Heart left ventricle (tissue), 16 donors: ENCODE measurements at regions not wholly inside any gene's neighbourhood (a gene's known extent, or its start where the extent isn't known, plus 50 kb on each side); places are given as distances from the start of the nearest gene placed in this dataset.
"Not testable (repeated sequence)": the region's sequence is repeated elsewhere in the genome, so short reads cannot be mapped to it uniquely, and the experiment has no call there.

Experiments
- ATAC-seq, 4 donors: fragments of 200-7000 bp; cut with Tn5 transposase; one replicate each; pipeline ENCODE4 v1.9.1; 2020 to 2022; ENCODE audit warnings: moderate library complexity in 4 of 4, mild to moderate bottlenecking in 3 of 4, moderate number of reproducible peaks in 1 of 4
- DNase-seq, 5 donors: peaks; one replicate each; pipeline ENCODE4 v3.0.0-alpha.2; 2020
- H3K27ac ChIP-seq, 12 donors: fragments of 200-600 bp; sonication (generic) in 4 of 12; one replicate each; pipeline versions ENCODE4 v1.5.0 to v1.8.0; 2016 to 2022; ENCODE audit warnings: mild to moderate bottlenecking in 2 of 12
- H3K27me3 ChIP-seq, 9 donors: fragments of 200-600 bp; sonication (generic) in 2 of 9; one replicate each; pipeline versions ENCODE4 v1.5.1 to v1.8.0; 2016 to 2022; ENCODE audit warnings: mild to moderate bottlenecking in 3 of 9
- H3K36me3 ChIP-seq, 9 donors: fragments of 200-600 bp; sonication (generic) in 2 of 9; one replicate each; pipeline versions ENCODE4 v1.5.0 to v1.8.0; 2018 to 2022; ENCODE audit warnings: mild to moderate bottlenecking in 2 of 9
- H3K4me1 ChIP-seq, 12 donors: fragments of 200-600 bp; sonication (generic) in 4 of 12; one replicate each; pipeline versions ENCODE4 v1.5.0 to v1.8.0; 2016 to 2022; ENCODE audit warnings: mild to moderate bottlenecking in 3 of 12
- H3K4me3 ChIP-seq, 12 donors: fragments of 200-600 bp; sonication (generic) in 4 of 12; one replicate each; pipeline versions ENCODE4 v1.5.0 to v1.8.0; 2017 to 2022; ENCODE audit warnings: mild to moderate bottlenecking in 9 of 12, moderate library complexity in 4 of 12
- H3K9me3 ChIP-seq, 12 donors: fragments of 200-600 bp; sonication (generic) in 4 of 12; one replicate each; pipeline versions ENCODE4 v1.5.0 to v1.8.0; 2016 to 2022; ENCODE audit warnings: mild to moderate bottlenecking in 1 of 12
- CTCF ChIP-seq, 12 donors: fragments of 200-600 bp; sonication (generic) in 4 of 12; IDR thresholded peaks; one replicate each; pipeline versions ENCODE4 v1.5.0 to v1.8.0; 2018 to 2022; ENCODE audit warnings: antibody characterized with exemption in 12 of 12, mild to moderate bottlenecking in 5 of 12
- POLR2A ChIP-seq, 2 donors: fragments of 450-650 bp; IDR thresholded peaks; one replicate each; pipeline ENCODE4 v1.6.1; 2017; ENCODE audit warnings: antibody characterized with exemption in 2 of 2, mild to moderate bottlenecking in 2 of 2, moderate library complexity in 2 of 2
- WGBS, 4 donors: extraction: QIAGEN DNeasy Blood & Tissue Kit in 2 of 4; methylation state at CpG; one replicate each; pipeline versions ENCODE4 v1.1.5 to v1.1.7; 2013 to 2018; 5-methylcytosine and 5-hydroxymethylcytosine counted together
- intact Hi-C, 10 donors: fragments of 100-400 bp; cut with DNase I; formaldehyde crosslinking; loops; one replicate each; pipeline versions ENCODE4 v1.11.1 to v1.14.2; 2022
- donor health status: ischemic (EF 13 %, LVEDD 7.1; RV severe dilation, severe dysfunction).
- donor health status: healthy with polysubstance abuse.
- donor health status: DM: no; HTN: yes; CAD: no.
- donor health status: DM: no; HTN: no; CAD: no.
- donor health status: ischemic (EF 25% LVEDD 6.9; RV normal size, moderate dysfunction).
- donor health status: ischemic (EF 25% LVEDD 5.7; RV mildly dilated, moderate dysfunction).
- donor health status: healthy.
- donor health status: DM: yes; HTN: yes; CAD: no.
- donor health status: ischemic (EF 35%, LVEDD 5.7; RV mildly dilated, moderate dysfunction).
- donor health status: nonischemic (EF 11% LVEDD 7.7; RV severe dilation, severe dysfunction).
- donor health status: DM: yes; HTN: yes; CAD: no.
- donor health status: PGD.
- donor health status: ischemic (EF 29% LVEDD 5.4; RV normal size, mild dysfunction).
- donor health status: nonischemic (EF 23%, LVEDD 6.1; RV moderate dilation, normal function).

GRCh38 chr15:34514251-34514670 is 69.2 kb downstream of the GOLGA8B start:
- Histone ChIP-seq H3K36me3 (no peaks in the 10 kb centered on the region), H3K4me3 (peak overlapping the region; percentile 49 to 88 (median 64)), H3K27me3 (peaks cover 0 to 32% (median 0%) of the 10 kb centered on the region in 9 donors), H3K27ac (peak overlapping the region; percentile 27 to 92 (median 78)), H3K9me3 (no peaks in the 10 kb centered on the region), H3K4me1 (peaks cover 0 to 18% (median 0%) of the 10 kb centered on the region in 12 donors)
- WGBS, 4 donors: 0 to 1% (median 1%) methylated on average over 1 to 39 of the region's 39 CpGs
- ATAC-seq: peak; percentile 77 to 88 (median 84)
- intact Hi-C loops: no loop called here
- DNase-seq: peak; percentile 45 to 80 (median 59)
- no peak for TF ChIP-seq CTCF (IDR thresholded peaks at IDR 0.05)
- TF ChIP-seq POLR2A (IDR thresholded peaks at IDR 0.05): no peak

GRCh38 chr15:34512628-34513027 is 70.8 kb downstream of the GOLGA8B start:
- peaks cover 0 to 32% (median 0%) of the 10 kb centered on the region in 9 donors for H3K27me3 ChIP-seq
- TF ChIP-seq POLR2A (IDR thresholded peaks at IDR 0.05): no peak
- TF ChIP-seq CTCF (IDR thresholded peaks at IDR 0.05): no peak
- WGBS, 4 donors: 43 to 56% (median 54%) methylated on average over 4 of the region's 4 CpGs
- peaks cover 0 to 18% (median 0%) of the 10 kb centered on the region in 12 donors for H3K4me1 ChIP-seq
- intact Hi-C loops: no loop called here
- ATAC-seq: no peak
- no peaks in the 10 kb centered on the region for H3K9me3 ChIP-seq
- no peak for DNase-seq
- no peaks in the 10 kb centered on the region for H3K36me3 ChIP-seq
- H3K4me3 ChIP-seq: peak overlapping the region in 2 of 12 donors; percentile 63 to 88
- H3K27ac ChIP-seq: no peak overlapping the region

- TF ChIP-seq CTCF (IDR thresholded peaks at IDR 0.05) (no peak), POLR2A (IDR thresholded peaks at IDR 0.05) (no peak)
- Histone ChIP-seq H3K9me3 (no peaks in the 10 kb centered on the region), H3K27me3 (peaks cover 0 to 33% (median 5%) of the 10 kb centered on the region in 9 donors), H3K4me1 (peaks cover 0 to 6% (median 0%) of the 10 kb centered on the region in 12 donors), H3K36me3 (no peaks in the 10 kb centered on the region), H3K4me3 (no peak overlapping the region), H3K27ac (no peak overlapping the region)
- intact Hi-C loops: loop anchor here in 1 of 10 donors (10.0 kb wide), 1 partner anchor 84 kb away; the partner anchor contains the start of gene GOLGA8B
- no peak for ATAC-seq
- DNase-seq: no peak
- WGBS, 4 donors: 69 to 84% (median 74%) methylated on average over 4 of the region's 4 CpGs
These were observed 63.5 kb upstream of the GOLGA8A start for GRCh38 chr15:34501131-34501530.

- intact Hi-C loops: loop anchor here in 1 of 10 donors (10.0 kb wide), 1 partner anchor 62 kb away; the partner anchor contains the start of gene GOLGA8A
- TF ChIP-seq POLR2A (IDR thresholded peaks at IDR 0.05): no peak
- TF ChIP-seq CTCF (IDR thresholded peaks at IDR 0.05): no peak
- ATAC-seq: peak in 2 of 4 donors; percentile 45 to 49
- WGBS, 4 donors: 24 to 44% (median 31%) methylated on average over 9 to 29 of the region's 30 CpGs
- peaks cover 0 to 4% (median 0%) of the 10 kb centered on the region in 12 donors for H3K9me3 ChIP-seq
- peak overlapping the region in 5 of 12 donors; percentile 13 to 35 (median 19) for H3K4me3 ChIP-seq
- H3K4me1 ChIP-seq: peaks cover 0 to 24% (median 0%) of the 10 kb centered on the region in 12 donors
- H3K36me3 ChIP-seq: no peaks in the 10 kb centered on the region
- DNase-seq: no peak
- H3K27me3 ChIP-seq: peaks cover 0 to 77% (median 16%) of the 10 kb centered on the region in 9 donors
- no peak overlapping the region for H3K27ac ChIP-seq
These were observed 58.8 kb upstream of the GOLGA8A start for GRCh38 chr15:34496207-34496995.

- H3K4me3 ChIP-seq: peak overlapping the region in 3 of 12 donors; percentile 20 to 39 (median 35)
- not testable (repeated sequence) for DNase-seq, H3K36me3 ChIP-seq, H3K9me3 ChIP-seq, H3K27ac ChIP-seq
- intact Hi-C loops: loop anchor here in 1 of 10 donors (10.0 kb wide), 1 partner anchor 61 kb away; the partner anchor contains the start of gene GOLGA8A
- H3K4me1 ChIP-seq: peaks cover 0 to 24% (median 0%) of the 10 kb centered on the region in 12 donors
- H3K27me3 ChIP-seq: peaks cover 0 to 79% (median 16%) of the 10 kb centered on the region in 9 donors
- peak in 2 of 4 donors; percentile 16 to 54 for ATAC-seq
- 11 to 34% (median 16%) methylated on average over 6 to 26 of the region's 26 CpGs for WGBS, 4 donors
These were observed 58.1 kb upstream of the GOLGA8A start for GRCh38 chr15:34495707-34496106.
